Endometrium (tissue), 2 donors: ENCODE measurements at regions not wholly inside any gene's neighbourhood (a gene's known extent, or its start where the extent isn't known, plus 50 kb on each side); places are given as distances from the start of the nearest gene placed in this dataset.

ENCODE experiments used
- FAIRE-seq: peaks from 2 replicates; lab custom pipeline; 2012; peaks lifted over from hg19 to GRCh38; lab: Jason Lieb, UNC
- donor health status: control.
- donor health status: control.

DNA sequence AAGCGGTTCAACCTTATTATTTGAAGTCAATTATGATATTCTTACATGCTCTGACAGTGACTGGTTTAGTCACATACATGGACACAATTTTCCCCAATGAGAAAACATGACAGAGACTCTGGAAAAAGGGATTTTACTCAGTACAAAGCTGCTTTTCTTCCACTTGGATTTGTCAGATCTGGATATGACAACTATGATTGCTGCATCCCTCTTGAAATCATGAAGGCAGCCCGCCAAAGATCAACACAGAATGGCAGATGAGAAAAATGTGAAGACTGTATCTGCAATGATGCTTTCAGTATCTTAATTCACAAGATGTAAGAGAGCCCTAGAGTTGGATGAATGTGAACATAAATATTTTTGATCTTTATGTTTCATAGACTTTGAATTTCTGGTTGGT is 439.6 kb downstream of the CDH8 start:
- no peak for FAIRE-seq

DNA sequence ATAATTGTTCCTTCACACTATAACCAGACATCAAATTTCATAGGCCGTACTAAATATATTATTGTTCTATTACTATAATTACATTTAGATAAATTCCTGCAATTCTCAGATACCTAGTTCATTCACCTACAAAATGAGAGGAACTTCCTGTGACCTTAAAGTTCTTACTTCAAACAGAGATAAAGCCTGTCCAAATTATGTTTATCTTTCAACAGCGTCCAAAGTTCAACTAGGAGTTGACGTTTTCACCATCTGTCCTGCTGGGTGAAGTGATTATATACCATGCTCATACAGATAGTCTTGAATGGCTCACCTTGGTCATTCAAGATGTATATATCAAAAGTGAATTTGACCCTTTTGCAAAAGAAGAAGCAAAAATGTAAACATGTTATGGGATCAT is 440.6 kb downstream of the CDH8 start:
- no peak for FAIRE-seq

DNA sequence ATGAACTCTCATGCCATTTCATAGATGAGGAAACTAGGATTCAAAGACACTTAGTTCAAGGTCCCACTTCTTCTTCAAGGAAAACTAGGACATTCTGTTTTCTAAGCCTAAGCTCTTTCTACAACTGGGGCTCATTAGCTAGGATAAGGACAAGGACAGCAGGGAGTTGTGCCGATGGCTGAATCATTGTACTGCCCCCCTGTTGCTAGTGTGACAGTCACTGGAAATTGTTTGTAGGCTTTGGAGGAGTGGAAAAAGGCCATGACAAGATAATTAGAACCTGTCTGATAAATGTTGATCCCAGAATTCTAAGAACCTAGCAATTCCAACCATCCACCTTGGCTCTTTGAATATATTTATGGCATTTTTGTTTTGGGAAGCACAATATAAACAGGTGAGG is 445.7 kb downstream of the CDH8 start:
- FAIRE-seq = no peak

DNA sequence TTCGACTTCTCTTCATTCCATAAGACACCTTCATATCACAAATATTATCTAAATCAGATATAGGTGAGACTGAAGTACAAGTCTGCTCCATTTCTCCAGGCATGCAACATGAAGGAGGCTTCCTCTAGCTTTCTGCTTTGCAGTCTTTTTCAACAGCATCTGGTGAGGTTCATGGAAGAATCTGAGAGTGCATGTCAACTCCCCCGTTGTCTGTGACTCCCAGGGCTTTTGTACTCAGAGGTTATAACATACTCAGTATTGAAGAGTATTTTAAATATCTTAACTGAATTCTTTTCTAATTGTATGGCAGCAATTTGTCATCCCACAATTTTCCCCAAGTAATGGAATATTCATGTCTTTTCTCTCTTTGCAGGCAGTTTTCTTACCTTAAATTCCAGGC is 448.7 kb downstream of the CDH8 start:
- no peak for FAIRE-seq

DNA sequence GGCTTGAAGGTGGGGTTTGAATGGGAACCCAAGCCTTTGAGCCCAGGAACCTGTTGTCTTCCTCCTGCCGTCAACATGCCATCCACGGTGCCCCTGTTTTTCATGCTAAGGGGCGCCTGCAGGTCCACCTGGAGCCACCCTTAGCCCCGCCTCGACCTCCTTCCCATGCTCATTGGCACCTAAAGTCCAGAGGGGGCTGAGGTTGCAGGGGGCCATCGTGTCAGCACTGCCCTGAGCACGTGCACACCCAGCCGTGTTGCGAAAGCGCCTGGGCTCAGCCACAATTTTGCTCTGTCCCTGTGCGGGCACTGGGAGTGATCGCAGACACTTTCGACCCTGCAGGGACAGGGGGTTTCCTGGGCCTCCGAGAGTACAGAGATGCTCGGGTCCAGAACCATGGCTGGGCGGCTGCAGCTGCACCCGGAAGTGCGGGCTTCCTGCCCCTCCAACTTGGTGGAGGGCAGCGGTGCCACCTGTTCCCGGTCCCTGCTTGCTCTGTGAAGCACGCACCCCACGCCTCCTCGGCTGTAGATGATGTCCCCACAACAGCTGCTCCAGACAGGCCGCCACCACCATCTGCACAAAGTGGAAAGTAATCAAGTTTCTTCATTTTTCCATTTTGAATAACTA is 454.7 kb downstream of the CDH8 start:
- FAIRE-seq = no peak

DNA sequence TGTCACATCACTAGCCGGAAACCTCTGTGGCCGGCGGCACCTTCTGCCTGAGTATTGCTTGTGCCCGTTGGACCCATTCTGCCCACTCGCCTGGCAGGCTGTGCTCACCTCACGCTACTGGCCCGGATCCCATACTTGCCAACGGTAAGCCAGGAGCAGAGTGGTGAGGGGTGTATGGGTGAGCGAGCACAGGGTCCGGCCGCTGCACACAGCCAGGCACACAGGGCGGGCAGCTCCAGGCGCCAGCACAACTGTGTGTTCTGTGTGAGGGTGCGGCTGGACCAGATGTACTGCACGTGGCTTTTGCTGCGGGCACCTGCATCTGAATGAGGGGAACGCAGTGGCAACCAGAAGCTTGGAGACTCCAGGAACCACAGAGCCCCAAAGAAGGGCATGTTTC is 455.7 kb downstream of the CDH8 start:
- no peak for FAIRE-seq

DNA sequence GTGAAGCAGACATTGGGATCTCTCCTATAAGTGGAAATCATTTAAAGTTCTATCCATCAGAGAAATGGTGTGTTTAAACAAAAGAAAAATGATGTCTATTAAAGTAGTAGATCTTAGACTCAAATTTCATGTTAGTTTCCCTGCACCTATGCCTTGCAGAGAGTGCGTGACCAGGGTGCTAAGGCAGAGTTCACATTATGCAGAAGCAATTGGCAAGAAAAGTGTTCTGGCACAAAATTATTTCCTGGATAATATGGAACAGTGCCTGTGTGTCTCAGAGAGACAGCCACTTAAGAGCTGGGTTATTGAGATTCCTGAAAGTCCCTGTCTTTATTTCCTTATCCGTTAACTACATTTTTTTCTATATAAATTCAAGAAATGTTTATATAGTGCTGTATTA is 457.0 kb downstream of the CDH8 start:
- no peak for FAIRE-seq

DNA sequence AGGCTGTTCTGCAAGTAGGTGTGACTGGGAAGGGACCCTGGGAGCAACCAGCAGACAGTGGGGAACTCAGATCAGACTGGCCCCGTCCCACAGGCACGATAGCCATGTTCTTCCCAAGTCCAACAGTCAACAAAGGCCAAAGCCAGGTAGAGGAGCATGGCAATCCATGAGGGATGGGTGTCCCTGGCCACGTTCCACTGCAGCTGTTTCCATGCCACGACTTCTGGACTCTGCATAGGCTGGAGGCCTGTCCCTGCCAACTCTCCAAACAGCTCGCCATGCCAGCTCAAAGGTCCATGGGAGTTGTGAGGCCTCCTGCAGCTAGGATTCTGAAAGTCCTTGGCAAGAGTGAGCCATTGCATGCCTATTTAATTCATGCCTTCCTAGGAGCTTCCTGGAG is 459.8 kb downstream of the CDH8 start:
- FAIRE-seq = no peak

DNA sequence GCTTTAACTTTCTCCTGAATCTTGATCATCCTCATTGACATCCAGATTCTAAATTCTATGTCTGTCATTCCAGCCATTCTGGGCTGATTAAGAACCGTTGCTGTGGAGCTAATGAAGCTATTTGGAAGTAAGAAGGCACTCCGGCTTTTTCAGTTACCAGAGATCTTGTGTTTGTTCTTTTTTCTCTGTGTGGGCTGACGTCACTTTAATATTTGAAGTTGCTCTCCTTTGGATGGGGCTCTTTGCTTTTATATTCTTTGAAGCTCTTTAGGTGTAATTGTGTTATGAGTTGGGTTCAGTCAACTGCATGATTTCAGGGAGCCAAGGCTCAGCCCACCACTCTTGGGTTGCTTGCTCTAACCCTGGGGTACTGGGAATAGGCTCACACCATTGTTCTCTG is 460.6 kb downstream of the CDH8 start:
- no peak for FAIRE-seq

DNA sequence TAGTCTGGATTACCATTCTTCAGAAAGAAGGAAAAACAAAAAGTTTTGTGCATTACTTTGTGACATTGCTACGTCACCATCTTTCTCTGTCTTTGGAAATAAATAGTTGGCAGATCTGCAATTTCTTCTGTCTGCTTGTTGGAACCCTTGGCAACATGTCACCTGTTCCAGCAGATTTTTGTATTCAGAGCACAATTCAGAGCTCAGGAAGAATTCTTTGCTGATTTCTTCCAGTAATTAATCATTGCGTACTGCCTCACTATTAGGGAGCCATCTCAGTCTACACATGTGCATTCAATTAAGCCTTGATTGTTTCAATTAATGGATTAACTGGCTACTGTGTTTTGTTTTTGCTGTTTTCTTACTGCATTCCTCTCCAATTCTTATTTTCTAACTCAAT is 467.2 kb downstream of the CDH8 start:
- no peak for FAIRE-seq

DNA sequence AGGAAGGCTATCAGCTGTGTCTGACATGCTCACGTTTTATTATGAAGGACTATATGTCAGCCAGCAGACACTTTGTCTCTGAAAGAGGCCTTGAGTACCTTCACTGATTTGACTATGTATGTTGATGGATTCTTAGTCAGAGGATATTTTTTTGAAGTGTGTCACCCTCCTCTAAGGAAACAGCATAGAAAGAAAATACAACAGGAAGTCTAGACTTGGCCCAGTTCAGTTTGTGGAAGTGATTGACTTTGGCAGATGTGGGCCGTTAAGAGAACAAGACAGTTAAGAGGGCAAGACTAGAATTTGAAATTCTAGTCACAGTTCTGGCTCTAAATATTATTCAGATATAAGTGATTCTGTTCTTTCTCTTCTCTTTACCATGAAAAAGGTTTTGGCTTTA is 471.5 kb downstream of the CDH8 start:
- FAIRE-seq = no peak

DNA sequence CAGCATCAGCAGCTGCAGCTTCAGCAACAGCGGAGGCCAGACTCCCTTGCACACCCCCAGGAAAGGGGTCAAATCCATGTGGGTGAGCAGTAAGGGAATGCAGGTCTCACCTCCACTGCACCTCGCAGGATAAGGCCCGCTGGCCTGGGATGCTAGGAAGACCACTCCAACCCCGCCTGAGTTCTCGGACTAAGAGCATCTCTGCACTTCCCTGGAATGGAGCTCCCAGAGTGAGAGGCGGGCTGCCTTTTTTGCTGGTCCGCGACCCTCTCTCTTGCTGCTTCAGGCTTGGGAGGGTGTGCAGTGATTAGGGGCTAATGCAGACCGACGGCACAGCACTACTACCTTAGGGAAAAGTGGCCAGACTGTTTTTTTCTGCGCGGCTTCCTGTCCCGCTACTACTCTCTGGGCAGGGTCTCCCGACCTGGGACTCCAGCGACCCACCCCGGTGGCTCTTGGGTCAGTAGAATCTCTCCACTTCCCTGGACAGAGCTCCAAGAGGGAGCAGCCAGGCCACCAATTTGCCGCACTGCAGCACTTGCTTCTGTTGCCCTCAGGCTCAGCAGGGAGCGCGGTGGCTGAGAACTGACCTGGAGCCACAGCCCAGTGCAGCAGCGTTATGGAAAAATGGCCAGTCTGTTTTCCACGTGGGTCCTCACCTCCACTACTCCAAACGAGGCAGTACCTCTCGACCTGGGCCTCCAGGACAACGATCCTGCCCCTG is 480.4 kb downstream of the CDH8 start:
- no peak for FAIRE-seq

DNA sequence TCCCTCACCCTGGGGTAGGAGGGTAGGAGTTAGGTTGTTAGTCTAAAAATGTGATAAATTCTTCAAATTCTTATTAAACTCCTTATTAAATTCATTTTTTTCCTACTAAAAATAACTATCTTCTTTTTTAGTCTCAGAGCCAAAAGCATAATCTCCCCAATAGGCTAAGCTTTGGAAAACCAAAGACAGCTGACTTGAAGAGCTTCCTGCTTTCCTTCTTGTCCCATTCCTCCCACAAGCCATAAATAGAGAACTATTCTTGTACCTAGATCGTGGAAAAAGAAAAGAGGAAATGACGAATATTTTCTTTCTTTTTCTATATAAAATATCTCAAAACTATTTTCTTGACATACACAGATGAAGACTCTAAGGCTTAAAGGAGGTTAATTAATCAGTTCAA is 486.9 kb downstream of the CDH8 start:
- FAIRE-seq = no peak

DNA sequence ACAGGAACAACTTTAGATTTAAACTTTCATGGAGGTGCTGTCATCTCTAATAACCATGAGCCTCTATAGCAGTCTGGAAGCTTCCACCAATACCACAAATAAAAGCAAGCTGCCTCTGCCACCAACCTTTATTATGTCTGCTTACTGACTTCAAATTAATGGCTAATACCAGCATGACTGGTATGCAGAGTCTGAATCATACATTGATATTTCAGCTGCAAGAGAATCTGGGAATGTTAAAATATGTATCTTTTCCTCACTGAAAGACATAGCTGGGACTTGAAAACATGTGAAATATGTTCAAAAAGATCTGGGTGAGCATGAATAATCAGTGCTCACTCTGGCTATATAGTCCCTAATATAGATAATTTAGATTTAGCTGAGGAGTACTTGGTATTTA is 488.6 kb downstream of the CDH8 start:
- no peak for FAIRE-seq

DNA sequence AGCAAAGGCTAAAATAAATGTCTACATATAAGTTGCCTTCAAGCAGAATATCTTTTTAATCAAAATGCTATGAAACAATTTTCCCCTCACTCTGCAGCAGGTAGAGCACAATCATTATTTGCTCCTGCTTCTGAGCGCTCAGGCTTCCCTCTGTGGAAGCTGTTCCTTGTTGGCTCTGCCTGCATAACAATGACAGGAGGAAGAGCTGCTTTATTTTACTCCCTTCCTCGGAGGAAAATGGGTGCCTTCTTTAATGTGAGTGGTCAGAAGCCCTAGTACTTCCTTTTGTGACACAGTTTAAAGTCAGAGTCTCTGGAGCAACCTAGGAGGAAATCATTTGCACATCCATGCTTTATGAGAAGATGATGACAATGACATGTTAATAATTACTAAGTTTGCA is 492.1 kb downstream of the CDH8 start:
- no peak for FAIRE-seq

DNA sequence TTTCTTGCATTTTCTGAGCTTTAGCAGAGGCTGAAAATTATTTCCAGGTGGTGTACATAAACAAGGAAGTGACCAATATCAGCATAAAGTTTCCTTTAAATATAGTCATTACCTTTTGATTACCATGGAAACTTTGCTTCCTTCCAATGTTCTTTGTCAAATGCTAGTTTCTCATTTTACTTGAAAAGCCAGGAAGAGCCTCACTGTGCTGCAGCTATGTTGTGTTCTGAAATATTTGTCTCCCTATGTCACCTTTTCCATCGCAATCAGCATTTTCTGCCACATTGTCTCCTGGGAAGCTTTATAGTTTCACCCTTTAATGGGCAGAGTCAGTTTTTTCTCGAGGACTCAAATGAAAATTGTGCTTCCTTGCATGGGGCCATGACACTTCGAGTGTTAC is 496.0 kb downstream of the CDH8 start:
- no peak for FAIRE-seq

DNA sequence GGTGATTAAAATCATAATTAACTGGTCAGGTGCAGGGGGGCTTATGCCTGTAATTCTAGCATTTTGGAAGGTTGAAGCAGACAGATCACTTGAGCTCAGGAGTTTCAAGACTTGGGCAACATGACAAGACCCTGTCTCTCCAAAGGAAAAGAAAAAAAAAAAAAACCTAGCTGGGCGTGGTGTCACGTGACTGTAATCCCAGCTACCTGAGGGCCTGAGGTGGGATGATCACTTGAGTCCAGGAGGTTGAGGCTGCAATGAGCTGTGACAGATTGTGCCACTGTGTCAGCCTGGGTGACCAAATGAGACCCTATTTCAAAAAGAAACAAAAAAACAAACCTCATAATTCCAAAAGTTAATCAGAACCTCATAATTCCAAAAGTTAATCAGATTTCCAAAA is 505.5 kb downstream of the CDH8 start:
- FAIRE-seq = no peak

DNA sequence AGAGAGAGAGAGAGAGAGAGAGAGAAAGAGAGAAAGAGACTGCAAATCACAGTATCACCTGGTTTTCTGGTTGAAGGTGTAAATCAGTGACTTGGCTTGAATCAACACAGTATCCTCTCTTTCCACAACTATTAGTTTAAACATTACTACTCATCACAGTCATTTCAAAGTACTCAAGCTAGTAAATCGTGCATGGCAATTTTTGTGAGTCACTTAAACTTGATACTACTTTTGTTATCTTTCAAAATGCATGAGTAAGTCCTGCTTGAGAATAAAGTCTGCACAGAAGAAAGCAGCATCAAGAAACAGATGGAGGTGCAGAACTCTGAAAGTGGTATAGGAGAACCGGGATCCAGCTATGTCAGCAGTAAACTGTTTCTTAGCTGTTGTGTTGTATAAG is 535.4 kb downstream of the CDH8 start:
- no peak for FAIRE-seq

DNA sequence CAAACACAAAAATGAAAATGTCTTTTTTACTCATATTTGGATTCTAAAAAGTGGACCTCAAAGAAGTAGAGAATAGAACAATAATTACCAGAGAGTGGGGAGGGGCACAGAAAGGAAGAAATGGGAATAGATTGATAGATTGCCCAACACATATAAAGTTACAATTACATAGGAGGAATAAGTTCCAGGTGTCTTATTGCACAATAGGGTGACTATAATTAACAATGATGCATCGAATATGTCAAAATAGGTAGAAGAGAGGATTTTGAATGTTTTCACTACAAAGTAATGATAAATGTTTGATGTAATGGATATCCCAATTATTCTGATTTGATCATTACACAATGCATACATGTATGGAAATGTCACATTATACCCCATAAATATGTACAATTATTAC is 556.0 kb downstream of the CDH8 start:
- FAIRE-seq = no peak

DNA sequence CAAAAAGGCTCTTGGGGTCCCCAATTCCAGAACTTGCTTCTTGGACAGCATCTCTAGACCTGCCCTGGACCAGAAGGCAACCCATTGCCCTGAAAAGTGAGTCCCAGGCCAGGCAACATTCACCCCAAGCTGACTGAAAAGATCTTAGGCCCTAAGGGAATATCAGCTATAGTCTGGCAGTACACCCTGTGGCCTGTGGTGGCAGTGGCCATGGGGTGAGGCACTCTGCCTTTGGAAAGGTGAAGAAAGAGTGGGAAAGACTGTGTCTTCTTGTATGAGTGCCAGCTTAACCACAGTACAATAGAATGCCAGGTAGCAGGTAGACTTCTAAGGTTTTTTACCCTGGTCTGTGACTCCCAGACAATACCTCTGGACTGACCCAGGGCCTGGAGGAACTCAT is 564.5 kb downstream of the CDH8 start:
- no peak for FAIRE-seq

DNA sequence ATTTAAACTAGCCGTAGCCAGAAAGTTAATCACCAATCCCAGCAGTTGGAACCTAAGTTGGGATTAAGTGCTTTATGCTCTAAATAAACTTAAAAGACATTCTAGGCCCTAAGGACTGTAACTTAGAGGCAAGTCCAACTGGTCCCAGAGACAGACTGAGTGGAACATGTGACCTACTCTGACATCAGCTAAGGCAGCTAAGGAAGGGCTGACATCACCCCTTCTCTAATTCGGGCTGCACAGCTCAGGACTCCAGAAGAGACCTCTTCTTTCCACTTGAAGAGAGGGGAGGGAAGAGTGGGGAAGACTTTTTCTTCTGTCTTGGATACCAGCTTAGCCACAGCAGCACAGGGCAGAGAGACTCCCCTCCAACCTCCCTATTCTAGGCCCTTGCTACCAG is 565.2 kb downstream of the CDH8 start:
- no peak for FAIRE-seq

DNA sequence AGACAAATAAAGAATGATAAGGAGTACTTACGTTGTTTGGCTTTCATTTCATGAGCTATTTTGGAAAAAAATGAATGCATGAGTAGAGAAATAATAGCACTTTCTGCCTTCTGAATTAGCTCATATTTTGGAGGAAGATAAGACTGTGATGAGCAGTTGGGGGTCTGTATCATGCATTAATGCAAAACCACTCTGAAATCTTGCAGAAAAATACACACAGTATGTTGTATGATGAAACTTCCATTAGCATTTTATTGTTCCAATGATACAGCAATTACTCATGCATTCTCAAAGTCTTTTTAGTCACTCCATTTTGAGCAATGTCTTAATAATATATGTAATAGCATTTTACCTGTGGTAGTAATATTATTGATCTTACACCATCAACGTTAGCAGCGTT is 571.0 kb downstream of the CDH8 start:
- FAIRE-seq = no peak

DNA sequence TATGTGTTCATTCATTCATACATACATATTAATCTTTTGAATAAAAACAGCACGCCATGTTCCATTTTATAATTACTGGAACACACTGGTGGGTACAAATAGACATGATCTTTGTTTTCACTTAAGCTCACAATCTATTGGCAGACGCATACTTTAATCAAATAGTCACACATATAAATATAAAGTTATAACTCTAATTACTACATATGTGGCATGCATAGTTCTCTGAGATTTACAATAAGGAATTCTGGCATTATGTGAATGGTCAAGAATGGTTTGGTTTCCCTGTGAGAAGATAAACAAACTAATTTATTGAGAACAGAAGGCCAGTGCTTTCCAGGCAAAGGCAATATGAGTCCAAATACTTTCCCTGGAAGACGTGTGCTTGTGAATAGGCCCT is 576.2 kb downstream of the CDH8 start:
- FAIRE-seq = no peak

DNA sequence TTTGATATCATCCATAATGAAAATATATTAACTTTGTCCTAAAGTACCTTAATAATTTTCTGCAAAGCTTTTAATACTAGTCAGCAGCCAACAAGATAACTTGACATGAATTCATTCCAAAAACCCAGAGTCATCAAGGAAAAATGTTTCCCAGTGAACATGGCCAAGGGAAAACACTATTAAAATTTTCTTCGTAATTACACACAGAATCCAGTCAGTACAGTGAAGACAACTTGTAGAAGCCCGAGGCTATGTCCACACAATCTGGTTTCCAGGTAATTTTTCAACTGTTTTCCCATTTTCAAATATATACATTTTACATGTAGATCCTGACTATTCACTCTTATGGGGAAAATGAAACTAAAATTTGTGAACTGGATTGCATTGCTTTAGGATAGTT is 600.9 kb downstream of the CDH8 start:
- FAIRE-seq = no peak

DNA sequence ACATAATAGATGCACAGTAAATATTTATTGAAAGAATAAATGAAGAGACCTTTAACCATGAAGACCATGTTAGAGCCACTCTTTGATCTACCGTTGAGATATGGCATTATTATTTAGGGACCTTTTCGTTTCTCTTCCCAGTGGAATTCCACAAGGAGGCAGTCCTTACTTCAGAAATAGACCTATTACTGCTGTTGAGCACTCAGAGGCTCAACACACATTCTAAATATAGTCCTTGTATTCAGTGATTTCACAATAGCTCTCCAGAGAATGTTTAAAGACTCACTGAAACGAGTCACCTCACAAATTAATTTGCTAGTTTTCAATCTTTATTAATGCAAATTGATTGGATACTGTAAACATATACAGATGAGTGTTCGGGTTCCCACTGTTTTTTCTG is 603.8 kb downstream of the CDH8 start:
- no peak for FAIRE-seq
